Stimulated activated CD4-positive, alpha-beta T cell treated with anti-CD3 and anti-CD28 coated beads, Interleukin-1b, Interleukin-23, amount 100 ng/mL, for 48 hours (primary cell): ENCODE measurements at regions not wholly inside any gene's neighbourhood (a gene's known extent, or its start where the extent isn't known, plus 50 kb on each side); places are given as distances from the start of the nearest gene placed in this dataset.

Experiments used
- DNase-seq: peaks from one replicate; pipeline ENCODE4 v3.0.0-alpha.2; 2020

- DNase-seq, result no peak
Observed at GRCh38 chr9:29656641-29657406, 2083.5 kb upstream of the C9orf72 start.

- no peak for DNase-seq
Observed at GRCh38 chr9:29657821-29658220, 2084.5 kb upstream of the C9orf72 start.

GRCh38 chr9:29659014-29659413 lies 2085.7 kb upstream of the C9orf72 start:
- DNase-seq, result no peak

GRCh38 chr9:29659736-29660135 lies 2086.5 kb upstream of the C9orf72 start:
- DNase-seq, result no peak

GRCh38 chr9:29668732-29669131 lies 2095.5 kb upstream of the C9orf72 start:
- no peak for DNase-seq

GRCh38 chr9:29669613-29670012 lies 2096.3 kb upstream of the C9orf72 start:
- no peak for DNase-seq

- DNase-seq, result no peak
Observed at GRCh38 chr9:29685531-29685930, 2112.2 kb upstream of the C9orf72 start.

GRCh38 chr9:29691145-29691544 lies 2117.9 kb upstream of the C9orf72 start:
- DNase-seq, result no peak

- DNase-seq, result no peak
Observed at GRCh38 chr9:29691758-29692407, 2118.6 kb upstream of the C9orf72 start.

- no peak for DNase-seq
Observed at GRCh38 chr9:29697011-29697410, 2123.7 kb upstream of the C9orf72 start.

GRCh38 chr9:29701559-29701958 lies 2128.3 kb upstream of the C9orf72 start:
- DNase-seq, result no peak

- DNase-seq, result no peak
Observed at GRCh38 chr9:29701971-29702370, 2128.7 kb upstream of the C9orf72 start.

GRCh38 chr9:29714860-29715259 lies 2141.6 kb upstream of the C9orf72 start:
- DNase-seq, result no peak

GRCh38 chr9:29717631-29718030 lies 2144.3 kb upstream of the C9orf72 start:
- DNase-seq, result no peak

- DNase-seq, result no peak
Observed at GRCh38 chr9:29730163-29730562, 2156.9 kb upstream of the C9orf72 start.

GRCh38 chr9:29740518-29740917 lies 2167.2 kb upstream of the C9orf72 start:
- no peak for DNase-seq

- DNase-seq, result no peak
Observed at GRCh38 chr9:29741169-29741568, 2167.9 kb upstream of the C9orf72 start.

GRCh38 chr9:29750062-29750461 lies 2176.8 kb upstream of the C9orf72 start:
- no peak for DNase-seq

- DNase-seq, result no peak
Observed at GRCh38 chr9:29751226-29751625, 2177.9 kb upstream of the C9orf72 start.

GRCh38 chr9:29753638-29754037 lies 2180.4 kb upstream of the C9orf72 start:
- DNase-seq, result no peak

- no peak for DNase-seq
Observed at GRCh38 chr9:29769019-29769418, 2195.7 kb upstream of the C9orf72 start.

GRCh38 chr9:29773676-29774075 lies 2200.4 kb upstream of the C9orf72 start:
- no peak for DNase-seq

- DNase-seq, result no peak
Observed at GRCh38 chr9:29775491-29775890, 2202.2 kb upstream of the C9orf72 start.

- DNase-seq, result no peak
Observed at GRCh38 chr9:29778281-29778849, 2205.1 kb upstream of the C9orf72 start.
